ENCODE measurements at regions not wholly inside any gene's neighbourhood (a gene's known extent, or its start where the extent isn't known, plus 50 kb on each side); places are given as distances from the start of the nearest gene placed in this dataset.

DNA sequence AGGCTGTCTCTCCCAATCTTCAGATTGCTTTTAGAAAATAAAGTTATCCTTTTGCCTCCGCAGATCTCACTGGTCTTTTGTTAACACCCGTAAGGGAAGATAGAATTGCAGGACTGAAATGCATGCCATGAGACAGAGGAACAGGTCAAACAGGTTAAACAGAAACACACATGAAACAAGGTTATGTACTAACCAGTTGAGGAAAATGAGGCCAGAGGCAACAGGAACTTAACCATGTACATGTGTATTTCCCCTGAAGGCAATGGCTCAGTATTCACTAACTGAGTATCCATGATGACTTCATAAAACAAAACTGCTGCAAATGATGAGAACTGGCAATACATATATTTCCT lies 169.1 kb upstream of the NSMCE3 start:
- TF ChIP-seq, protein P1, sequence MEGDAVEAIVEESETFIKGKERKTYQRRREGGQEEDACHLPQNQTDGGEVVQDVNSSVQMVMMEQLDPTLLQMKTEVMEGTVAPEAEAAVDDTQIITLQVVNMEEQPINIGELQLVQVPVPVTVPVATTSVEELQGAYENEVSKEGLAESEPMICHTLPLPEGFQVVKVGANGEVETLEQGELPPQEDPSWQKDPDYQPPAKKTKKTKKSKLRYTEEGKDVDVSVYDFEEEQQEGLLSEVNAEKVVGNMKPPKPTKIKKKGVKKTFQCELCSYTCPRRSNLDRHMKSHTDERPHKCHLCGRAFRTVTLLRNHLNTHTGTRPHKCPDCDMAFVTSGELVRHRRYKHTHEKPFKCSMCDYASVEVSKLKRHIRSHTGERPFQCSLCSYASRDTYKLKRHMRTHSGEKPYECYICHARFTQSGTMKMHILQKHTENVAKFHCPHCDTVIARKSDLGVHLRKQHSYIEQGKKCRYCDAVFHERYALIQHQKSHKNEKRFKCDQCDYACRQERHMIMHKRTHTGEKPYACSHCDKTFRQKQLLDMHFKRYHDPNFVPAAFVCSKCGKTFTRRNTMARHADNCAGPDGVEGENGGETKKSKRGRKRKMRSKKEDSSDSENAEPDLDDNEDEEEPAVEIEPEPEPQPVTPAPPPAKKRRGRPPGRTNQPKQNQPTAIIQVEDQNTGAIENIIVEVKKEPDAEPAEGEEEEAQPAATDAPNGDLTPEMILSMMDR (conservative IDR thresholded peaks at IDR 0.05 in 1 of 2, IDR thresholded peaks at IDR 0.05 in 1 of 2; ENCODE audit: low read depth in 1 of 2, low read length in 2 of 2) = no peak
- TF ChIP-seq EZH2 (IDR thresholded peaks at IDR 0.05; ENCODE audit: low read length, missing control alignments) = no peak

Measured in fibroblast of lung (primary cell).